UCSD-AML1 (cell line): ENCODE measurements at regions not wholly inside any gene's neighbourhood (a gene's known extent, or its start where the extent isn't known, plus 50 kb on each side); places are given as distances from the start of the nearest gene placed in this dataset.
"Not testable (repeated sequence)": the region's sequence is repeated elsewhere in the genome, so short reads cannot be mapped to it uniquely, and the experiment has no call there.

Source experiments
- DNase-seq: peaks from one replicate; lab custom pipeline; 2025; ENCODE audit not compliant: unreplicated experiment; lab: John Stamatoyannopoulos, UW

DNA sequence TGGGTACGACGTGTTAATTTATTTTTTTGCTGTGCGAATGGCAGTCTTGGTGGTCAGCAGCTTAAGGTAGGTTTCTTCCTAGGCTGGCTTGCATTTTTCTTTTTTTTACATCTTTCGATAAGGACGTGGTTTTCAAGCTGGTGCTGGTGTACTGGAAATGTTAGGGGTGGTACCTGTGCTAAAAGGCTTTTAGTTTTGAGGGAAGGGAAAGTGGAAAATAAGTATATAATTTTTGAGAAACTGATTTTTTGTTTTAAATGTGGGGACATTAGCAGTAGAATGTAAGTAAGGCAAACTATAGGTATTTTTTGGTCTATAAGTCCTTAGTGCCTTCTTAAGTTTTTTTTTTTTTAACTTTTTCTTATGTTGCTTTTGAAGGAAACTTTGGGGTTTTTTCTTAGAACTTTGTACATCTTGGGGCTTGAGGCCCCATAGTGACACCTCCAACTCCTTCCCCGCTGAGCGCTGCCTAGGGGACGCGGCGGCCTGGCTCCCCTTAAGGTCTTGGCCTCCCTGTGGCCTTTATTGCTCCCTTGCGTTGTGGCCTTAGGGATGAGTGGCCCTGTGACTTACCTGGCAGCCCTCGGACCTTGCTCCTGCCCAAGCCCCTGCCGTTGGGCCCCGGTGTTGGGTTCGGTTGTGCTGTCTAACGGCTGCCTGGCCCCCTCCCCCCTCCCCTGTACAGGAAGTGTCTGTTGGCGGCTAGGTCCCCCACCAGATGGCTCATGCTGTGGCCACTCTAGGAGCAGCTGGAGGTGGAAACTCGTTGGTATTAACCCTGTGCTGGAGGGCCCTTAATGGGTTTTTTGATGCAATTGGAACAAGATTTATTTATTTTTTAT is 88.0 kb upstream of the RPRML start:
- peak; percentile 84 for DNase-seq

DNA sequence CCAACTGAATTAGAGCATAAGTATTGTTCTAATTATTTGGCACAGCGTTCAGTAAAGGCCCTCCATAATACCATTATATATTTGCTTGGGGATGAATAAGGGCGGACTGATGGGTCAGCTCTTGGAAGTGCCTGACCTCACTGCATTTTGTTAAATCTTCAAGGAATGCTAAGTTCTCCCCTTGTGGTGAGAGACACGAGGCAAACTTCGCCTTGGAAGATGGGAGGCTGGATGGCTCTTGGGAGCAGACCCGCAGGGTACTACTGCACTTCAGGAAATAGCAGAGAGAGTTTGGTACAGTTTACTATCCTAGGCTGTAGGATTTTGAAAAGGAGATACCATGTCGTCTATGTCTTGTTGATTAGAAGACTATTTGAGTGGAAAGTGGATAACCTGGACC is 87.0 kb upstream of the RPRML start:
- DNase-seq = no peak

DNA sequence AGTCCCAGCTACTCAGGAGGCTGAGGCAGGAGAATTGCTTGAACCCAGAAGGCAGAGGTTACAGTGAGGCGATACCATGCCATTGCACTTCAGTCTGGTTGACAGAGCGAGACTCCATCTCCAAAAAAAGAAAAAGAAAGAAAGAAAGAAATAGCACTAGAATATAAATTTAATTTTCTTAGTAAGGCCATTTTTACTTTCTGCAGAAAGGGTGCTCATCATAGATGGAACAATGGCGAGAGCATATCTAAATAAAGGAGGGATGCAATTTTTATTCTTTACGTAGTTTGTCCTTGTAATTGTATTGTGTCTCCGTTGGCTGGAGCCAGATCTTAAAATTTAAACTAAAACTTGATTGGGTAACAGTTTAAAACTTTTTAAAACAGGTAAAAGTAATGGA is 85.6 kb upstream of the RPRML start:
- DNase-seq = no peak

DNA sequence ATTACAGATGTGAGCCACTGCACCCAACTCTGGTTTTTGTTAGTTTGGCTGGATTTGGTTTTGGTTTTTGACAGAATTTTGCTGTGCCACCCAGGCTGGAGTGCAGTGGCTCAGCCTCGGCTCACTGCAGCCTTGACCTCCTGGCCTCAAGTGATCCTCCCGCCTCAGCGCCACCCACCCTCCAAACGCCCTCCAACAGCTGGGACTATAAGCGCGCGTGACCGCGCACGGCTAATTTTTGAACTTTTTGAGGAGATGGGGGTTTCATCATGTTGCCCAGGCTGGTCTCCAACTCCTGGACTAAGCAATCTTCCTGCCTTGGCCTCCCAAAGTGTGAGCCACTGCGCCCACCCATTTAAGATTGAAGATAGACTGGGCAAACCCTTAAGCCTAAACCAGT is 84.4 kb upstream of the RPRML start:
- DNase-seq = no peak

DNA sequence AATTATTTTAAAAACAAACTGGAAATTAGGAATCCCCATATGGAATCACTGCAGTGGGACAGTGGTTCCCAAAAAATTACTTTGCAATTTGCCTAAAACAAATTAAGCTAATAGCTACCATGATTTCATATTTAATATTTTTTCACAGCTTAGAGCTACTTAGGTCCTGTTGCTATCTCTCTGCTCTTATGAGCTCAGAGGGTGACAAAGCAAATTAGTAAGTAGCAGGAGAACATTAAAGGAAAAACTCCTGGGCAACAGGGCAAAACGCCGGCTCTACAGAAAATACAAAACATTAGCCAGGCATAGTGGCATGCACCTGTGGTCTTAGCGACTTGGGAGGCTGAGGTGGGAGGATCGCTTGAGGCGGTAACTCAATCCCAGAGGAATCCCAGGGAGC is 83.8 kb upstream of the RPRML start:
- DNase-seq = not testable (repeated sequence)

DNA sequence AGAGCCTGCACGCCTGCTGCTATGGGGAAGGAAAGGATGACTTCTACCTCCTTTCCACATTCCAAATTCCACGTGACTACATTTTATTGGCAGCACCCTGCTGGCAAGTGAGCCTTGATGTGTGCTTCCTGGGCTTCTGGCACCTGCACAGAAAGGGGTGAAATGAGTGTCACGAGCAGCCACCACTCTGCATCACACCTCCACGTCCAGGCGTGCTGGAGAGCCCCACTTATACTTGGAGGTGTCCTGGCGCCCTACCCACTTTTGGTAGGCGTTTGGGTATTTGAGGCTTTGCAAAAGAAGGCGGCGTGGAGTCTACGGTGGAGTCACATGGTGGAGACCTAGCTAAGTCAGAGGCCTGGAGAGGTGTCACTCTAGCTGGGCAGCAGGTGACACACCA is 81.0 kb upstream of the RPRML start:
- not testable (repeated sequence) for DNase-seq

DNA sequence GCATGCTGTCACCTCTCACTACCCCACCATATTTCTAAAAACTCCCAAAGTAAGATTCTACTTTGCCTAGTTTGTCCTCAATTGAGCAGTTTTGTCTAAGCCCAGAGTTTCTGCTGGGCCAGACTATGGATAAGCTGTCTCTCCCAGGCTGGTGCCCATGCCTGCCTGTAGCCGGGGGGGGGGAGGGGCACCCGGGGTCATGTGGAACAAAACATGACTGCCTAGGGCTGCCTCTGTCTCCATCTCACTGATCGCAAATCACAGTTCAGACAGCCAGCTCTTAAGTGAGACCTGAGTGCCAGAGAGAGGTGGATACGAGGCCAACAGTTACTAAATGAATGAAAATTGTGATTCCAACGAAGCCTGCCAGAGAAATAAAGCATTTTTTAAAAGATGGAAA is 78.8 kb upstream of the RPRML start:
- DNase-seq = no peak

DNA sequence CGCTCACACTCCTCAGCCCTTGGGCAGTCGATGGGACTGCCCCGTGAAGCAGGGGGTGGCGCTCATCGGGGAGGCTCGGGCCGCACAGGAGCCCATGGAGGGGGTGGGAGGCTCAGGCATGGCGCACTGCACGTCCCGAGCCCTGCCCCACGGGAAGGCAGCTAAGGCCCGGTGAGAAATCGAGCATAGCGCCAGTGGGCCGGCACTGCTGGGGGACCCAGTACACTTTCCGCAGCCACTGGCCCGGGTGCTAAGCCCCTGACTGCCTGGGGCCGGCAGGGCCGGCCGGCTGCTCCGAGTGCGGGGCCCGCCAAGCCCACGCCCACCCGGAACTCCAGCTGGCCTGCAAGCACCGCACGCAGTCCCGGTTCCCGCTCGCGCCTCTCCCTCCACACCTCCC is 78.2 kb upstream of the RPRML start:
- not testable (repeated sequence) for DNase-seq

DNA sequence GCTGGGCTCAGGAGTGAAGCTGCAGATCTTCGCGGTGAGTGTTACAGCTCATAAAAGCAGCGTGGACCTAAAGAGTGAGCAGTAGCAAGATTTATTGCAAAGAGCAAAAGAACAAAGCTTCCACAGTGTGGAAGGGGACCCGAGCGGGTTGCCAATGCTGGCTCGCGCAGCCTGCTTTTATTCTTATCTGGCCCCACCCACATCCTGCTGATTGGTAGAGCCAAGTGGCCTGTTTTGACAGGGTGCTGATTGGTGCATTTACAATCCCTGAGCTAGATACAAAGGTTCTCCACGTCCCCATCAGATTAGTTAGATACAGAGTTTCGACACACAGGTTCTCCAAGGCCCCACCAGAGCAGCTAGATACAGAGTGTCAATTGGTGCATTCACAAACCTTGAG is 77.6 kb upstream of the RPRML start:
- not testable (repeated sequence) for DNase-seq
